Stimulated activated CD4-positive, alpha-beta T cell treated with anti-CD3 and anti-CD28 coated beads, TNF-alpha, amount 100 ng/mL, for 4 hours (primary cell): ENCODE measurements at regions not wholly inside any gene's neighbourhood (a gene's known extent, or its start where the extent isn't known, plus 50 kb on each side); places are given as distances from the start of the nearest gene placed in this dataset.
"Not testable (repeated sequence)": the region's sequence is repeated elsewhere in the genome, so short reads cannot be mapped to it uniquely, and the experiment has no call there.

Source experiments
- DNase-seq, 3 experiments: peaks; one replicate each; pipeline ENCODE4 v3.0.0-alpha.2; 2020; ENCODE audit warnings: low read depth in 3 of 3

DNA sequence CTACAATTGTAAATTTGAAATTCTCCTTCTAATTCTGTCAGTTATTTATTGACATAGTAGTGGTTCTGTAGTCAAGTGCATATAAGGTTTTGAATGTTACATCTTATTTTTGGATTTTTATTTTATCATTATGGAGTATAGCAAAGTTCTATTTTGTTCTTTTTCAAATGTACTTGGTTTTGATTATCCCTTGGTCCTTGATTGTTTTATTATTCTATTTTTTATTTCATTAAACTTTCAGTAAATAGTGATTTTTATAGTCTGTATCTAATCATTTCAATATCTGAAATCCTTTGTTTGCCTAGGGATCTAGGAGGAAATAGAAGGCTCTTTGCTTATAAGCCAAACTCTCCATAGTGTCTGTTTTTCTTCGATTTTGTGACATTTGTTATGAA, 87.8 kb downstream of the HFE start:
- no peak for DNase-seq

DNA sequence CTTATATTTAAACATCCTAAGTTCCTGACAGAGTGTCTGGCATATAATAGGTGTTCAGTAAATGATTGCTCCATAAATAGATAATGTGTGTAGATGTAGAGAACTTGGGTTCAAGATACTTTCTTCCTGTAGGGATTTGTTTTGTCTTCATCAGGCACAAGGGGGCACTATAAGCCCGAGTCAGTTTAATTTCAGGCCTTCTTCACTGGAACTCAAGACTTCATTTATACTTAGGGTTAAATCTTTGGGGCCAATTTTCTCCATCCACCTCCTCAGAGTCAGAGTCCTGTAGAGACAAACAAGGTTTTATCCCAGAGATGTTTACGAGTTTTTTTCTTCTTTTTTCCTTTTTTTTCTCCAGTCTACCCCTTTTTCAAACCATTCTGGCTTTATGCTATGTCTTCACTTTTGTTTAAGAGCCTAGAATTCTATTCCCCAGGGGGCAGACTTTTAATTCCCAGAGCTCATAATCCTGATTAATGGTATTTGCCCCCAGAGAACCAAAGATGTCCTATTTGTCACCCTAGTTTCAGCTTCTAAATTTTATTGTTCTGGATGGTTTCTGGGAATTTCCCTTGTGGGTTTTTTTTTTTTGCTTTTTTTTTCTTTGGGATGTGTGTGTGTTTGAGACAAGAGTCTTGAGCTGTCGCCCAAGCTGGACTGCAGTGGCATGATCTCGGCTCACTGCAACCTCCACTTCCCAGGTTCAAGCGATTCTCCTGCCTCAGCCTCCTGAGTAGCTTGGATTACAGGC, 88.4 kb downstream of the HFE start:
- no peak for DNase-seq

DNA sequence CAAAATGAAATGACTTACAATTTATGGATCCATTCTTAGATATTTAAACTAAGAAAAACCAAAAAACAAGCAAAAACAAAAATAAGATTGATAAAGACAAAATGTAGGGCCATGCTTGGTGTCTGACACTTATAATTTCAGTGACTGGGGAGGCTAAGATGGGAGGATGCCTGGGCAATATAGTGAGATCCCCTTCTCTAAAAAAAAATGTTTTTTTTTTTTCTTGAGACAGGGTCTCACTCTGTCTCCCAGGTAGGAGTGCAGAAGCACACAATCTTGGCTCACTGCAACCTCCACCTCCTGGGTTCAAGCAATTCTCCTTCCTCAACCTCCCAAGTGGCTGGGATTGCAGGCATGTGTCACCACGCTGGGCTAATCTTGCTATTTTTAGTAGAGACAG, 92.4 kb downstream of the HFE start:
- DNase-seq: no peak

DNA sequence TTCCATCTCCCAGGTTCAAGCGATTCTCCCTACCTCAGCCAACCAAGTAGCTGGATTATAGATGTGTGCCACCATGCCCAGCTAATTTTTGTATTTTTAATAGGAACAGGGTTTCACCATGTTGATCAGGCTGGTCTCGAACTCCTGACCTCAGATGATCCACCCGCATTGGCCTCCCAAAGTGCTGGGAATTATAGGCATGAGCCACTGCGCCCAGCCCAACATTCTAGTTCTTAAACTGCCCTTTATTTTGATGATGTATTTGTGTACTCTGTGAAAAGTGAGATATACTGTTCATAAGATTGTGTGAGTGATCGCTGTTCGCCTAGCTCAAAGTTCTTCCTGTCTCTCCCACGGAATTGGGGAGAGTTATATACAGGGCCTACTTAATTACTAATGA, 93.1 kb downstream of the HFE start:
- DNase-seq: no peak

DNA sequence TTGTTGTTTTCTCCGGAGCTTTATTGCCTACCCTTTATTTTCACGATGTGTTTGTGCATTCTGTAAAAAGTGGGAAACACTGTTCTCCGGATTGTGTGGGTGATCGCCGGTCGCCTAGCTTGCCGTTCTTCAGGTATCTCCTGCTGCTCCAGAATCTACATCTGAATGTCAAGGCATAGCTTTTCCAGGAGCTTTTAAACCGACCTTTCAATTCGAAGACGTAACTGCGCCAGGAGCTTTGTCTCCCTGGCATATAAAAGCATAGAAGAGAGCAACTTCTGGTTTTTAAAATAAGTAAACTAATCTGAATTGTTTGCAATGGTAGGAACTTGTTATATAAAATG, 96.0 kb downstream of the HFE start:
- no peak for DNase-seq

GRCh38 chr6:26183581-26184366, 96.5 kb downstream of the HFE start:
- peak in 1 of 3 experiments; percentile 42 for DNase-seq

DNA sequence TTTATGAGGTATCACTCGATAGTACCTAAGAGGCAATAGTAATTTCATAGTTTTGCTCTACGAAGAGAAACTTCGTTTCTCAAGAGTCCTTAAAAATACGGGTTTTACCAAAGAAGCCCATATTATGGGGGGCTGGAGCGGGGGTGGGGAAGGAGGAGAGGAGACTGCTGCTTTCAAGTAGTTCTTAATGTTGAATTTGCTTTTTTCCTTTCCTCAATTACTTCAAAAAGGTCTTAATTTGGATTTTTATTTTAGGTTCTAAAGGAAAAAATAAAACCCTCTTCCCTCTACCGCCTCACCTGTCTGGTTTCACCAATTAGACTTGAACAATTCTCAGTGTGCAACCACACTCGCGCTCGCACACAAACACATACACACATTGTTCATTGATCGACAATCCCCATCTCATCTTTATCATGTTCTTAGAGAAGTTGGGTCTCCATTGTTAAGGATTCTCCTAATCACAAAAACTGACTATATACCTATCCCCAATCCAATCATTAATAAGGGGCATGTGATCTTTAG, 97.2 kb downstream of the HFE start:
- no peak for DNase-seq

- DNase-seq: no peak
Observed at GRCh38 chr6:26185004-26185403, 97.8 kb downstream of the HFE start.

DNA sequence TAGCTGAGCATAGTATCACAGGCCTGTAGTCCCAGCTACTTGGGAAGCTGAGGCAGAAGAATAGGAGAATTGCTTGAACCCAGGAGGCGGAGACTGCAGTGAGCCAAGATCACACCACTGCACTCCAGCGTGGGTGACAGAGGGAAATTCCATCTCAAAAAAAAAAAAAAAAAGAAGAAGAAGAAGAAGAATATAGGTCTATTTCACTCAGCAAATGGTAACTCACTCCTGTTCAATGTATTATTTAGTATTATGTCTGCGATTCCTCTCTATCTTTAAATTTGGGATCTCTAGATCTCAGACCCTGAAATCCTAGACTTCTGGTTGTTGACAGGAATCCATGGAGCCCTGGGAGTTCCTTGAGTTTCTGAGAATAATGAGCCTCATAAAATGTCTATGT, 98.6 kb downstream of the HFE start:
- DNase-seq: no peak

- DNase-seq: no peak
Observed at GRCh38 chr6:26186652-26187051, 99.4 kb downstream of the HFE start.

- DNase-seq: no peak
Observed at GRCh38 chr6:26187292-26187691, 100.1 kb downstream of the HFE start.

- DNase-seq: no peak
Observed at GRCh38 chr6:26187981-26188635, 100.9 kb downstream of the HFE start.

GRCh38 chr6:26191512-26191911, 104.3 kb downstream of the HFE start:
- DNase-seq: not testable (repeated sequence)

GRCh38 chr6:26193467-26194328, 106.5 kb downstream of the HFE start:
- no peak for DNase-seq

DNA sequence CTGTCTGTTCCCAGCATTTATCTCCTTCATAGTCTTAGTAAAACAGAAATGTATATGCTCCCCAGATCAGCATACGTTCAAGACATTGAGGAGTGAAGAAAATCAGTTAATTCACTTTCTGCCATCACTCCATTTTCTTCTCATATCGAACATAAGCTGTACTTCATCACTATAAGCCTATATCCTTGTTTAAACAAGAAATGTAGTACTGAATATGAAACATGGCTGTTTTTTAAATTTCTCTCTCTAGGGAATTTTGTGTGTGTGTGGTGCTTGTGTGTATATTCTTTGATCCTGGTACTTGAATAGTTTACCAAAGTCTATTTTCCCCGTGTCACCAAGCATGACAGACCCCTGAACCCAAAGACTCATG, 107.1 kb downstream of the HFE start:
- no peak for DNase-seq

- DNase-seq: no peak
Observed at GRCh38 chr6:26194816-26195375, 107.7 kb downstream of the HFE start.

DNA sequence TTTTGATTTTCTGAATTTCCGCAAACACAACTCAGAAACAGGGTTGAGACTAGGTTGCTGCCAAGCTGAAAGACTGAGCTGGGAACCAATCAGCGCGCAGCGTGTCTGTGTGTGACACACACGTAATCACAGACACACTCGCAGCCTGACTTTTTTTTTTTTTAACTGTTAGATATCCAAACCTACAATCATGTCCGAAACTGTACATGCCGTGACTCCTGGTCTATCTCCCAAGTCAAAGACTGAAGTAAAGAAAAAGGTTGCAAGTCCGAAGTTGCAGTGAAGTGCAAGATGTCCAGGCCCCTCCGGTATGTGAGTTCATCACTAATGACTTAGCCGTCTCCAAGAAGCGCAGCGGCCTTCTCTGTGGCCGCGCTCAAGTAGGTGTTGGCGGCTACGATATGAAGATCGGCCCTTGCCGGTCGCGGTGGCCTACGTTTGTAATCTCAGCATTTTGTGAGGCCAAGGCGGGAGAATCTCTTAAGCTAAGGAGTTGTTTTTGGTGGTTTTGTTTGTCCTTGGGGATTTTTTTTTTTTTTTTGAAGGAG, 108.2 kb downstream of the HFE start:
- peak in 2 of 3 experiments; percentile 68 to 70 for DNase-seq

DNA sequence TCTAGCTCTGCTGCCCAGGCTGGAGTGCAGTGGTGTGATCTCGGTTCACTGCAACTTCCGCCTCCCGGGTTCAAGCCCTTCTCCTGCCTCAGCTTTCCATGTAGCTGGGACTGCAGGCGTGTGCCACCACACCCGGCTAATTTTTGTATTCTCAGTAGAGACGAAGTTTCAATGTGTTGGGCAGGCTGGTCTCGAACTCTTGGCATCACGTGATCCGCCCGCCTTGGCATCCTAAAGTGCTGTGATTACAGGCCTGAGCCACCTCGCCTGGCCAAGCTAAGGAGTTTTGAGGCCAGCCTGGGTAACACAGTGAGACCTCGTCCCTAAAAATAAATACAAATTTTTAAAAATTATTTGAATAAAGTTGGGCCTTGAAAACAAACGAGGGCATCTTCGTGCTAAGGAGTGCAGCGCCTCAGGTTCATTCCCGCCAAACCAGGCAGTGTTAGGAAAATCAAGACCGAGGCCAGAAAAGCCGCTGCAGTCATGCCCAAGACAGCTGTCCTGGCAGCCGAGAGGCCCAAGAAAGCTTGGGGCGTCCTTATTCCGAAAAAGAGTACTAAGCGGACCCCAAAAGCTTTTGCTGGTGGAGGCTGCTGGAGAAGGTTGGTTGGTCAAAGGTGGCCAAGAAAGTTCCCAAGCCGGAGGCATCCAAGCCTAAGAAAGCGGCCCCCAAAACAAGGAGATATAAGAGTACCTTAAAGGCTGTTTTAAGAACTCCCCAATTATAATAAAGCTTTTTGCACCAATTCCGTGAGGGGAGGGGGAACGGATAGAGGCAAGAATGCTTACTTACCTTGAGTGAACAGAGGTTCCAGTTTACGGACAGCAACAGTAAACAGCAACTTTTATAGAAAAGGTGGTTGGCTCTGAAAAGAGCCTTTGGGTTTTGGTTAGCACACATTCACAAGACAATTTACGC, 109.0 kb downstream of the HFE start:
- DNase-seq: no peak

- DNase-seq: peak in 2 of 3 experiments; percentile 52 to 67
Observed at GRCh38 chr6:26196846-26197635, 109.8 kb downstream of the HFE start.
